Astrocyte (in vitro differentiated cells and primary cell): ENCODE measurements at regions not wholly inside any gene's neighbourhood (a gene's known extent, or its start where the extent isn't known, plus 50 kb on each side); places are given as distances from the start of the nearest gene placed in this dataset.

Source experiments
- DNase-seq: peaks from one replicate; pipeline ENCODE4 v3.0.0-alpha.2; 2010; ENCODE audit warnings: low read depth
- FAIRE-seq: peaks from 2 replicates; lab custom pipeline; 2011; peaks lifted over from hg19 to GRCh38; lab: Jason Lieb, UNC
- H2AFZ ChIP-seq: 2 replicates; pipeline ENCODE4 v1.6.0; 2012; ENCODE audit warnings: low read depth, low read length, inconsistent platforms
- H3K27ac ChIP-seq: 2 replicates; pipeline ENCODE4 v1.5.1; 2011; ENCODE audit warnings: low read depth, low read length, inconsistent platforms
- H3K27me3 ChIP-seq: 2 replicates; pipeline ENCODE4 v1.6.0; 2011; ENCODE audit warnings: low read length, inconsistent platforms; ENCODE audit not compliant: insufficient read depth
- H3K36me3 ChIP-seq: 2 replicates; pipeline ENCODE4 v1.5.1; 2011; ENCODE audit warnings: low read length, inconsistent platforms; ENCODE audit not compliant: insufficient read depth
- H3K4me1 ChIP-seq: 2 replicates; pipeline ENCODE4 v1.5.1; 2011; ENCODE audit warnings: low read length, inconsistent platforms; ENCODE audit not compliant: insufficient read depth
- H3K4me2 ChIP-seq: 2 replicates; pipeline ENCODE4 v1.6.0; 2012; ENCODE audit warnings: low read length, inconsistent platforms
- H3K4me3 ChIP-seq: 2 replicates; pipeline ENCODE4 v1.5.1; 2011; ENCODE audit warnings: low read depth, mild to moderate bottlenecking, low read length, inconsistent platforms; ENCODE audit not compliant: insufficient read depth
- H3K79me2 ChIP-seq: 2 replicates; pipeline ENCODE4 v1.6.0; 2012; ENCODE audit warnings: mild to moderate bottlenecking, low read length, inconsistent platforms; ENCODE audit not compliant: insufficient read depth
- H3K9ac ChIP-seq: 2 replicates; pipeline ENCODE4 v1.6.0; 2012; ENCODE audit warnings: mild to moderate bottlenecking, low read length, inconsistent platforms
- H3K9me3 ChIP-seq: 2 replicates; pipeline ENCODE4 v1.5.1; 2012; ENCODE audit warnings: low read depth, mild to moderate bottlenecking, low read length, inconsistent platforms; ENCODE audit not compliant: insufficient read depth
- H4K20me1 ChIP-seq: 2 replicates; pipeline ENCODE4 v1.6.0; 2012; ENCODE audit warnings: low read length, inconsistent platforms; ENCODE audit not compliant: insufficient read depth
- H3K27ac Mint-ChIP-seq: one replicate; pipeline ENCODE4 v1.8.0; 2021; ENCODE audit warnings: mild to moderate bottlenecking, mixed read lengths; ENCODE audit not compliant: unreplicated experiment
- H3K27me3 Mint-ChIP-seq: one replicate; pipeline ENCODE4 v1.8.0; 2021; ENCODE audit warnings: low read depth, mixed read lengths; ENCODE audit not compliant: unreplicated experiment
- H3K36me3 Mint-ChIP-seq: one replicate; pipeline ENCODE4 v1.8.0; 2021; ENCODE audit warnings: low read depth, mixed read lengths; ENCODE audit not compliant: unreplicated experiment
- H3K4me1 Mint-ChIP-seq: one replicate; pipeline ENCODE4 v1.8.0; 2021; ENCODE audit warnings: low read depth, mixed read lengths; ENCODE audit not compliant: unreplicated experiment
- H3K4me3 Mint-ChIP-seq: one replicate; pipeline ENCODE4 v1.8.0; 2021; ENCODE audit warnings: mild to moderate bottlenecking, moderate library complexity, mixed read lengths; ENCODE audit not compliant: unreplicated experiment
- H3K9me3 Mint-ChIP-seq: one replicate; pipeline ENCODE4 v1.8.0; 2021; ENCODE audit warnings: mild to moderate bottlenecking, mixed read lengths; ENCODE audit not compliant: unreplicated experiment
- CTCF ChIP-seq: IDR thresholded peaks from 2 replicates; pipeline ENCODE4 v1.5.1; 2011; ENCODE audit warnings: low read depth, mild to moderate bottlenecking, inconsistent platforms, low read length, moderate library complexity; ENCODE audit not compliant: insufficient read depth
- EZH2 ChIP-seq: IDR thresholded peaks from 2 replicates; pipeline ENCODE4 v1.6.1; 2012; ENCODE audit warnings: mild to moderate bottlenecking, low read length, inconsistent platforms; ENCODE audit not compliant: insufficient read depth

- H3K27me3 Mint-ChIP-seq, result no peaks in the 10 kb centered on the region
Measured at GRCh38 chr3:180296971-180297370, 260.2 kb upstream of the PEX5L start.

GRCh38 chr3:180306155-180306554 is 269.4 kb upstream of the PEX5L start:
- Histone ChIP-seq H3K9ac (no peak overlapping the region), H3K9me3 (no peaks in the 10 kb centered on the region), H3K4me2 (no peak overlapping the region), H3K4me1 (no peaks in the 10 kb centered on the region), H2AFZ (no peak overlapping the region), H3K4me3 (no peak overlapping the region), H3K27ac (no peak overlapping the region), H3K79me2 (no peaks in the 10 kb centered on the region), H4K20me1 (no peaks in the 10 kb centered on the region), H3K27me3 (no peaks in the 10 kb centered on the region), H3K36me3 (no peaks in the 10 kb centered on the region)
- DNase-seq (no peak), FAIRE-seq (no peak)
- no peak for TF ChIP-seq EZH2
- no peak for TF ChIP-seq CTCF
- peaks cover 4% of the 10 kb centered on the region for H3K4me1 Mint-ChIP-seq
- no peaks in the 10 kb centered on the region for H3K36me3 Mint-ChIP-seq
- no peaks in the 10 kb centered on the region for H3K27me3 Mint-ChIP-seq
- no peaks in the 10 kb centered on the region for H3K9me3 Mint-ChIP-seq
- no peak overlapping the region for H3K27ac Mint-ChIP-seq
- no peak overlapping the region for H3K4me3 Mint-ChIP-seq

More at GRCh38 chr3:180296971-180297370, 260.2 kb upstream of the PEX5L start:
- Mint-ChIP-seq H3K36me3 (no peaks in the 10 kb centered on the region), H3K9me3 (no peaks in the 10 kb centered on the region), H3K4me3 (no peak overlapping the region), H3K4me1 (peaks cover 7% of the 10 kb centered on the region), H3K27ac (no peak overlapping the region)
- TF ChIP-seq EZH2 (no peak), CTCF (no peak)
- Histone ChIP-seq H4K20me1 (no peaks in the 10 kb centered on the region), H3K4me2 (no peak overlapping the region), H3K27ac (no peak overlapping the region), H3K4me3 (no peak overlapping the region), H3K9me3 (no peaks in the 10 kb centered on the region), H3K27me3 (no peaks in the 10 kb centered on the region), H3K79me2 (no peaks in the 10 kb centered on the region), H3K36me3 (no peaks in the 10 kb centered on the region), H3K9ac (no peak overlapping the region), H2AFZ (no peak overlapping the region), H3K4me1 (no peaks in the 10 kb centered on the region)
- DNase-seq (no peak), FAIRE-seq (no peak)

- Histone ChIP-seq H3K9ac (no peak overlapping the region), H3K36me3 (no peaks in the 10 kb centered on the region), H3K27me3 (no peaks in the 10 kb centered on the region), H3K9me3 (no peaks in the 10 kb centered on the region), H3K4me1 (no peaks in the 10 kb centered on the region), H4K20me1 (no peaks in the 10 kb centered on the region), H3K4me3 (no peak overlapping the region), H2AFZ (no peak overlapping the region), H3K79me2 (no peaks in the 10 kb centered on the region), H3K4me2 (no peak overlapping the region), H3K27ac (no peak overlapping the region)
- H3K4me3 Mint-ChIP-seq, result no peak overlapping the region
- no peak for TF ChIP-seq CTCF
- no peak for TF ChIP-seq EZH2
- H3K4me1 Mint-ChIP-seq, result peaks cover 4% of the 10 kb centered on the region
- no peaks in the 10 kb centered on the region for H3K36me3 Mint-ChIP-seq
- FAIRE-seq (no peak), DNase-seq (peak; percentile 34)
- H3K9me3 Mint-ChIP-seq, result no peaks in the 10 kb centered on the region
- no peaks in the 10 kb centered on the region for H3K27me3 Mint-ChIP-seq
- no peak overlapping the region for H3K27ac Mint-ChIP-seq
Measured at GRCh38 chr3:180306691-180307090, 270.0 kb upstream of the PEX5L start.
